ENCODE measurements at regions not wholly inside any gene's neighbourhood (a gene's known extent, or its start where the extent isn't known, plus 50 kb on each side); places are given as distances from the start of the nearest gene placed in this dataset.

GRCh38 chrX:97876697-97877407 lies 993.1 kb downstream of the RPA4 start:
- ChIA-PET POLR2A (no interaction called here), CTCF (ENCODE audit: low intra/inter-chr PET ratio) (no interaction called here)
- no peak overlapping the region for H2AFZ ChIP-seq (ENCODE audit: low read depth, low read length)
- H3K9me1 ChIP-seq (ENCODE audit: control insufficient read depth, insufficient read depth, low read length): no peaks in the 10 kb centered on the region
- no peaks in the 10 kb centered on the region for H3K9me3 ChIP-seq (replicated peaks; ENCODE audit: control insufficient read depth, insufficient read depth, low read depth, low read length)
- no peaks in the 10 kb centered on the region for H3K27me3 ChIP-seq (ENCODE audit: control insufficient read depth in 2 of 2, insufficient read depth in 2 of 2, low read length in 2 of 2)
- in situ Hi-C loops (cut with MboI): no loop called here
- DNase-seq (ENCODE audit: extremely low read depth in 1 of 4, low spot score in 3 of 4) (no peak), ATAC-seq (no peak), FAIRE-seq (no peak)
- no peaks in the 10 kb centered on the region for H3K79me2 ChIP-seq (ENCODE audit: control insufficient read depth, insufficient read depth, low read length)
- no peaks in the 10 kb centered on the region for H4K20me1 ChIP-seq (replicated peaks; ENCODE audit: control insufficient read depth, insufficient read depth, low read length)
- no peaks in the 10 kb centered on the region for H3K36me3 ChIP-seq (ENCODE audit: control insufficient read depth, insufficient read depth, low read length)
- H3K27ac ChIP-seq (ENCODE audit: extremely low read depth, low read depth, low read length): no peak overlapping the region
- WGBS (ENCODE audit: insufficient coverage, low coverage, missing lambda C conversion rate): 0% methylated on average over 2 of the region's 2 CpGs
- no TSS peak for BruUV-seq (replicated peaks)
- intact Hi-C loops (cut with micrococcal nuclease): no loop called here
- H3K4me2 ChIP-seq (ENCODE audit: insufficient read depth, low read length): no peak overlapping the region
- no peak overlapping the region for H3K9ac ChIP-seq (ENCODE audit: insufficient read depth in 1 of 2, low read depth in 2 of 2, low read length in 2 of 2)
- H3K4me3 ChIP-seq: no peak overlapping the region
- H3K4me1 ChIP-seq (replicated peaks in 1 of 2; ENCODE audit: control insufficient read depth in 2 of 2, insufficient read depth in 2 of 2, low read length in 2 of 2): no peaks in the 10 kb centered on the region
- TF ChIP-seq SNAPC5 (CRISPR knock-in tag; IDR thresholded peaks at IDR 0.05): no peak
- no peak for TF ChIP-seq PYGO2 (tag; IDR thresholded peaks at IDR 0.05)
- TF ChIP-seq ARHGAP35 (IDR thresholded peaks at IDR 0.05; ENCODE audit: partially characterized antibody): no peak
- no peak for TF ChIP-seq ELF1 (tag; IDR thresholded peaks at IDR 0.05)
- no peak for TF ChIP-seq MCM3 (IDR thresholded peaks at IDR 0.05)
- no peak for TF ChIP-seq SMARCA4 (IDR thresholded peaks at IDR 0.05)
- TF ChIP-seq ARID4B (CRISPR knock-in tag; IDR thresholded peaks at IDR 0.05): no peak
- TF ChIP-seq ZNF41 (CRISPR knock-in tag; conservative IDR thresholded peaks at IDR 0.05): no peak
- no peak for TF ChIP-seq ZNF79 (CRISPR knock-in tag; IDR thresholded peaks at IDR 0.05; ENCODE audit: low read depth)
- no peak for TF ChIP-seq EZH2 (IDR thresholded peaks at IDR 0.05; ENCODE audit: borderline replicate concordance, low read depth, low read length)
- TF ChIP-seq SIN3A (IDR thresholded peaks at IDR 0.05; ENCODE audit: borderline replicate concordance in 2 of 2, control insufficient read depth in 1 of 2, low read depth in 2 of 2, low read length in 2 of 2): no peak
- TF ChIP-seq ZNF589 (CRISPR knock-in tag; IDR thresholded peaks at IDR 0.05; ENCODE audit: low read depth): no peak
- no peak for TF ChIP-seq BCOR (IDR thresholded peaks at IDR 0.05)
- TF ChIP-seq TFAM (CRISPR knock-in tag; conservative IDR thresholded peaks at IDR 0.05): no peak
- no peak for TF ChIP-seq GATA2 (CRISPR knock-in tag; IDR thresholded peaks at IDR 0.05)
- TF ChIP-seq ARID1B (IDR thresholded peaks at IDR 0.05): no peak
- TF ChIP-seq MEIS2 (IDR thresholded peaks at IDR 0.05; ENCODE audit: partially characterized antibody): no peak
